ENCODE measurements at regions not wholly inside any gene's neighbourhood (a gene's known extent, or its start where the extent isn't known, plus 50 kb on each side); places are given as distances from the start of the nearest gene placed in this dataset.

- TF ChIP-seq CTCF (IDR thresholded peaks at IDR 0.05) (no peak), POLR2AphosphoS5 (IDR thresholded peaks at IDR 0.05) (no peak), EP300 (IDR thresholded peaks at IDR 0.05; ENCODE audit: low read depth) (no peak)
These were observed 91.6 kb upstream of the GNPDA2 start for GRCh38 chr4:44817930-44818329.
